IPS DF 19.7 (cell line): ENCODE measurements at regions not wholly inside any gene's neighbourhood (a gene's known extent, or its start where the extent isn't known, plus 50 kb on each side); places are given as distances from the start of the nearest gene placed in this dataset.

Source experiments
- DNase-seq: peaks from one replicate; pipeline ENCODE4 v3.0.0-alpha.2; 2013; ENCODE audit warnings: low read depth, low spot score

GRCh38 chr7:18200855-18201254 is 173.2 kb upstream of the PRPS1L1 start:
- no peak for DNase-seq

GRCh38 chr7:18201350-18201749 is 173.7 kb upstream of the PRPS1L1 start:
- no peak for DNase-seq

DNA sequence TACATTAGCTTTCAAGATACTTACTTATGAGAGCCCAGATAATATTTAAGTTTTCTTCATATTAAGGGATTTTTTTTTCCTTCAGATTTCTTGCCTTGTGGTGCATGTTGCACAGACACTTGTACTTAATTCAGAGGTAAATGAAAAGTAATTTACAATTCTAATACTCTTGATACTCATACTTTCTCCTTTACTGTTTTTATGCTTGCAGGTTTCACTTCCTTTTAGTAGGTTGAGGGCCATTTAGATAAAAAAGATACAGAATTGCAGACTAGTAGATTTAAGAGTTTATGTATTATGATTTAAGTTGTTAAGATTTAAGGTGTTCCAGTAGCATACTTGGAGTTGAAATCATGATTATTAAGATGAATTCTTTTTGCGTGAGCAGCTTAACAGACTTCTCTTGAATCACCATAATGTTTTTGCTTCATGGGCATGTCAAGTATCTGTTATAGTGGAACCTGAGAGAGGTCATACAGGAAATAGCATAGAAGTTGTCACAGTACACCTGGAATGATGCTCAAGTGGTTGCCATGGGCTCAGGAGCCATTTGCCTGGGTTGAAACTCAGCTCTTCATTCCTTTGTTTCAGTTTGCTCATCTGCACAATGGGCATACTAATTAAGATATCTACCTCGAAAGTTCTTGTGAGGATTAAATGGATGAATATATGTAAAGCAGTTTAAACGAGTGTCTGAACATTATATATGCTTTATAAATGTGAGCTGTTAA is 174.8 kb upstream of the PRPS1L1 start:
- no peak for DNase-seq

- DNase-seq: no peak
Observed at GRCh38 chr7:18206331-18206730, 178.7 kb upstream of the PRPS1L1 start.

DNA sequence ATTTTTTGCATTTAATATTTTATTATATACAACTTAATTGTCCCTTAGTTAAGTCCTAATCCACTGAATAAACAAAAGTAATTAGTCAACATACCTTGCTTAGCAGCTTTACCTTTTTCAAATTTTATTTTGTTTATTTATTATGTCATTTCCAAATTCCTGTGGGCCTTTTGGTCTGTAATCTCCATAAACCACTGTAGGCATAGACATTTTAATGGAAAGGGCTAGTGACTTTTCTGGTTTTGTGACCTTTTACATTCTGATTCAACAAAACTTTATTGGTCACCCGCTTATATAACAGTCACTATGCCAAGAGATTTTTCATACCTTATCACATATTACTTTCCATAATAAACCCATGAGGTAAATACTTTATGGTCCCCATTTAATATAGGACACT is 181.3 kb upstream of the PRPS1L1 start:
- no peak for DNase-seq

DNA sequence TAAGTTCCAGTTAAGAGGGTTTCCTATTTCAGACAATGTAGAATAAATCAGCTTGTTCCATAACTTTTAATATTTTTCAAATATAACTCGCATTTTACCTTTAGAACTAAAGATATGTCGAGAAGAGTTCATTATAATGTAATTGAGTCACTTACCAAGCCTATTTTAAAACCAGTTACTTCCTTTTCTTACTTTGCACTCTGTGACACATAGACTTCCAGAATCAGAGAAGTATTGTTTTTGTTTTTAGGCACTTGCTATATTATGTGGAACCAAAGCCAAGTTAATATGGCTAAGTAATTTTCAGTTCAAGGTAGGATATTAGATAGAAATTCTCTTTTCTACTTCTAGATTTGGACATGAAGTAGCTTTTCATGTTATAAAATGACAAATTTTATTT is 182.7 kb upstream of the PRPS1L1 start:
- no peak for DNase-seq

- no peak for DNase-seq
Observed at GRCh38 chr7:18210788-18211187, 183.1 kb upstream of the PRPS1L1 start.

- no peak for DNase-seq
Observed at GRCh38 chr7:18212308-18212707, 184.7 kb upstream of the PRPS1L1 start.

GRCh38 chr7:18212758-18213157 is 185.1 kb upstream of the PRPS1L1 start:
- DNase-seq: no peak

DNA sequence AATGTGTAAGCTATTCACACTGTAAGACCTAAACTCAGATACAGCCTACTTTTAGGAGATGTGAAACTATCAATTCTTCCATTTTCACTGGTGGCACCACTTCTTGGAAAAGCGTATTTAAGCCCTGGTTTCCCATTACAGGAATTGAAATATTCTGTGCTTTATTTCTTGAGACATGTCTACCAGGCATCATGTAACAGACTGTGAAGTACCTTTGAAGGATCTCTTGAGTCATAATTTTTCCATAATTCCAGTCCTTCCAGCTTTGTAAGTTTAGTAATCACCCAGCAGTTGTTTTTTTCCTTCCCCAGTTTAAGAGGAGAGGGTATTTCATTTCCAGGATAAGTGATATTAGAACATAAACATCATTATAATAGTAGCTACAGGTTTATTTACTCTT is 186.0 kb upstream of the PRPS1L1 start:
- DNase-seq: no peak

DNA sequence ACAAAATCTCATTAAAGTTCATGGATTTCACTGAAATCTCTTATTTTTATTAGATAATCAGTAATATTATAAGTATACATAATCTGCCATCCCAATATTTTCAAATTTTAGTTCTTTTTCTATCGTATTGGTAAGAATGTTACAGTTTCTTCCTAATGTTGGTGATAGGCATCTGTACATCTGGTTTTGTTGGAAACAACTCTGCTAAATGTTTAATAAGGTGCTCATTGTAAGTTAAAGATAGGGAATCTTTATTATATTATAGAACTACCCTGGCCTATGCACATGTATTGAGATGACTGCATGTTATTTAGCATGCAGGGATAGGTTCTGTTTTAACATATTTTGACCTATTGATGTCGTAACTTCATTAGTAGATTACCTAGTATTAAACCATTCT is 188.6 kb upstream of the PRPS1L1 start:
- DNase-seq: no peak

DNA sequence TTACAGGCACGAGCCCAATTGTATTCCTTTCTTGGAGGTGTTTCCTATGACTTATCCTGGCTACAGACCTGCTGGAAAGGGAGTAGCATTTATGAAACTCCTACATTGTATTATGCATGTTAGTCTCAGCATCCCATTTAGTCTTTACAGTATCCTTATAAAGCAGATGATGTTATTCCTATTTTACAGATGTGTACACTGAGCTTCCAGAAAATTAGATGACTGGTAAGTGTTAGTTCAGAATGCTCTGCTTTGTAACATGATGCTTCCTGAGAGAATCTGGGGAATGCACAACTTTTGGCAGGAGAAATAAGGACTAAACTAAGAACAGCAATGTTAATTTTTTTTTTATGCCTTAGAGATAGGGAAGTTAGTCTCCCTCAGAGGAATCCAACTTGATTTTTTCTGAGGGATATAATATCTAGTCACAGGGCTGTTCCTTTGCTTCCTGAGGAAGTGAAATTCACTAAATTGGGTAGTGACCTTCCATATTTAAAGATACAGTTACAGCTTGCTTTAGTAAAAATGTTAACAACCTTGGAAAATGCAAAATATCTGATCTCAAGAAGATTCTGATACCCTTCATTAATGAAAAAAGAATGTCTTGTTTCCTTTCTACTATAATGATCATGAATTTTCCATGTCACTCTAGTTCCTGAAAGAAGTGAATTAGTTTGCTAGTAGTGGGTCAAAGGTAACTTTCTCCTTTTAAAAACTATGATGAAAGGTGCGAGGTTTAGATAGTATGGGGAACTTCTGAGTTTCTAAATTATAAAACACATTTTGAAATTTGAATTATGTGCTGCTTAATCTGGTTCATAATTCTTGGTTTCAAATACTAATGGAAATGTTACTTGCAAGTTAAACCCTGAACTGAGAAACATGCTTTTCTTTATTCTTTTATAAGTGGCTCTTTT is 194.0 kb upstream of the PRPS1L1 start:
- no peak for DNase-seq

- DNase-seq: no peak
Observed at GRCh38 chr7:18222636-18223035, 195.0 kb upstream of the PRPS1L1 start.

- DNase-seq: no peak
Observed at GRCh38 chr7:18224138-18224537, 196.5 kb upstream of the PRPS1L1 start.

DNA sequence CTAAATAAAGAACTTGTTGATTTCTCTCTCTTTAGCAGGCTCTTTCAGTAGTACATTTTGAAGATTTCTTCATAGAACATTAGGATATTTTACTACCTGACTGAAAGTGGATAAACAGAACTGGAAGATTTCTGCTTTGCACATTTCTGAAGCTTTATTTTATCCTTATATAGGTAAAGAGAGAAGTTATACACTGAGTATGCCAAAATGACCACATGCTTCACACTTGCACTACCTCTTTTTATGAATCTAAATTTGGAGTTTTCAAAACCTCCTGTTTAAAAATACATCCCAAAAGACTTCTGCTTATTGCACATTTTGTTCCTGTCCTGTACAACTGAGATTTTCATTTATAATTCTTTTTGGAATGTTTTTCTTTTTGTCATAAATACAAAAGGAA is 197.4 kb upstream of the PRPS1L1 start:
- DNase-seq: no peak

GRCh38 chr7:18226598-18226997 is 199.0 kb upstream of the PRPS1L1 start:
- no peak for DNase-seq

DNA sequence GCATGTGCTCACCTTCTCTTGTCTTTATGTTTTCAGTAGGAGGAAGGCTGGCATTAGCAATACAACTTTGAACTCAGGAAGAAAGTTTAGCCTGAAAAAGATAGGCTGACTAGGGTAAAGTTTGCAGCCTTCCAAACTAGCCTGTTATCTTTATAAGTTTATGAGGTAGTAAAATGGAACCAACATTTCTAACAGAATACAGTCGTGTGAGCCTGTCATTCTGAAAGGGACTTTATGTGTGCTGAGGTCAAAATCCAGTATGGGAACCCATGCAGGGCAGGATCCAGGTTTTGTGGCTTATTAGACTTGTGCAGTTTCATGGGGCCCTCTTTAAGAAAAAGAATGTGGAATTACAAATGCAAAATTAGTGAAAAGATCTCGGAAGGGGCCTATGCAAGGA is 201.0 kb upstream of the PRPS1L1 start:
- no peak for DNase-seq

DNA sequence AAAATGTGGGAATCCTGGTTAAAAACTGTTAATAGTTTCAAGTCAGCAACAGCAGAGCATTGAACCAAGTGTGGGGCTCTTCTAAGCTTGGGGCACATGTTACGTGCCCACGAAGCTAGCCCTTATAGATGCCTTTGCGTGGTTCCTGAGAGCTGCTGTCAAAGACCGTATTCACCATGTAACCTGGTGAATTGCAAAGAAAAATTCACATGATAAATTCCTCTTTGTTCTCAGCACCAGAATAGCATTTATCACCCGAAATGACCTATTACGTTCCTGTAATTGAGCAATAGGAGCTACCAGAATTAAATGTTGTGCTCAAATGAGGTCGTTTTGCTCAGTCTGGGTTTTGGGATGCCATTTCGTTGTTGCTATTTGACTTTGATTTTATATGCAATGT is 202.6 kb upstream of the PRPS1L1 start:
- no peak for DNase-seq

- DNase-seq: no peak
Observed at GRCh38 chr7:18231854-18232253, 204.2 kb upstream of the PRPS1L1 start.

- DNase-seq: no peak
Observed at GRCh38 chr7:18234519-18234918, 206.9 kb upstream of the PRPS1L1 start.

GRCh38 chr7:18235819-18236218 is 208.2 kb upstream of the PRPS1L1 start:
- no peak for DNase-seq

DNA sequence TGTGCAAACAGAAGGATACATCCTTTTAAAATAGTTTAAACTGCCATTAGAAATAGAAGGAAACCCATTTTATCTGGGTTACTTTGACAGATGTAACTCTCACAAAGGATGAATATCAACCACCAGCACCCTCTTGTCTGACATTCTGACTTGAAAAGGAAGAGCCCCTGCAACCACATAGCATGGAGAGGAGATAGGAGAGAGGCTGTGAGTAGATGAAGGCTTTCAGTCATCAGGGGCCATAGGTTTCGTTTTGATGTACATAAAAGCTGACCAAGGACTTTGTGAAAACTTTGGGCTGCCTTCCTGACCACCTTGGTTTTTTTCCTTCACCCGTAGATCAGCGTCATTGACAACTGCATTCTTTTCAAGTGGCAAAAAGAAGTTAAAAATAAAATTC is 211.6 kb upstream of the PRPS1L1 start:
- DNase-seq: no peak
